ENCODE measurements at regions not wholly inside any gene's neighbourhood (a gene's known extent, or its start where the extent isn't known, plus 50 kb on each side); places are given as distances from the start of the nearest gene placed in this dataset.

DNA sequence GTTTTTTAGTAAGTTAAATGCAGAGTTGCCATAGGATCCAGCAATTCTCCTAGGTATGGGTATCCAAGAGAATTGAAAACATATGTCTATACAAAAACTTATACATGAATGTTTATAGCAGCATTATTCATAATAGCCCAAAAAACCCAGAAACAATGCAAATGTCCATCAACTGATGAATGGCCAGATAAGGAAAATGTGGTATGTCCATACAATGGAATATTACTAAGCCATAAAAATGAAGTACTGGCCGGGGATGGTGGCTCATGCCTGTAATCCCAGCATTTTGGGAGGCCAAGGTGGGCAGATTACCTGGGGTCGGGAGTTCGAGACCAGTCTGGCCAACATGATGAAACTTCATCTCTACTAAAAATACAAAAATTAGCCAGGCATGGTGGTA is 156.1 kb upstream of the PSMD7 start:
- TF ChIP-seq, protein P1, sequence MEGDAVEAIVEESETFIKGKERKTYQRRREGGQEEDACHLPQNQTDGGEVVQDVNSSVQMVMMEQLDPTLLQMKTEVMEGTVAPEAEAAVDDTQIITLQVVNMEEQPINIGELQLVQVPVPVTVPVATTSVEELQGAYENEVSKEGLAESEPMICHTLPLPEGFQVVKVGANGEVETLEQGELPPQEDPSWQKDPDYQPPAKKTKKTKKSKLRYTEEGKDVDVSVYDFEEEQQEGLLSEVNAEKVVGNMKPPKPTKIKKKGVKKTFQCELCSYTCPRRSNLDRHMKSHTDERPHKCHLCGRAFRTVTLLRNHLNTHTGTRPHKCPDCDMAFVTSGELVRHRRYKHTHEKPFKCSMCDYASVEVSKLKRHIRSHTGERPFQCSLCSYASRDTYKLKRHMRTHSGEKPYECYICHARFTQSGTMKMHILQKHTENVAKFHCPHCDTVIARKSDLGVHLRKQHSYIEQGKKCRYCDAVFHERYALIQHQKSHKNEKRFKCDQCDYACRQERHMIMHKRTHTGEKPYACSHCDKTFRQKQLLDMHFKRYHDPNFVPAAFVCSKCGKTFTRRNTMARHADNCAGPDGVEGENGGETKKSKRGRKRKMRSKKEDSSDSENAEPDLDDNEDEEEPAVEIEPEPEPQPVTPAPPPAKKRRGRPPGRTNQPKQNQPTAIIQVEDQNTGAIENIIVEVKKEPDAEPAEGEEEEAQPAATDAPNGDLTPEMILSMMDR (IDR thresholded peaks at IDR 0.05), result no peak
- TF ChIP-seq POLR2AphosphoS5 (IDR thresholded peaks at IDR 0.05; ENCODE audit: insufficient read depth in 1 of 2, low read depth in 1 of 2), result no peak

Measured in vagina (tissue), 2 donors.